GM21619 (cell line): ENCODE measurements at regions not wholly inside any gene's neighbourhood (a gene's known extent, or its start where the extent isn't known, plus 50 kb on each side); places are given as distances from the start of the nearest gene placed in this dataset.

ENCODE experiments used
- ATAC-seq: cut with Tn5 transposase; IDR thresholded peaks from one replicate; pipeline ENCODE4 v1.9.1; 2021; ENCODE audit not compliant: unreplicated experiment

GRCh38 chr10:28250782-28251181 is 52.1 kb downstream of the MPP7 start:
- ATAC-seq: no peak

GRCh38 chr10:28250358-28250757 is 52.5 kb downstream of the MPP7 start:
- no peak for ATAC-seq

DNA sequence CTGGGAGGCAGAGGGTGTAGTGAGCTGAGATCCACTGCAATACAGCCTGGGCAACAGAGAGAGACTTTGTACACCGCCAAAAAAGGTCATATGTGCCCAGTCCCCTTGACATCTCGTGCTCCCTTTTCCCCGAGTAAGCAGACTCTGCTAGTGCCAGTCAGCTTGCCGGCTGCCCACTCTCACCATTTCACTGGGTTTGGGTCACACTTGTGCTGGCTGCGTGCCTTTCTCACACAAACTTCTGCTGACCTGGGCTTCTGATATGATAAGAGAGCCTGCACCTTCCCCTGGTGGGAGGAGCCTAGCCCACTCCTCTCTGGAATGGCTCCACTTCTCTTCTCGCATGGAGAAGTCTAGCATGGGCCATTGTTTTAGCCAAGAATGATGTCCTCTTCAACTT is 53.4 kb downstream of the MPP7 start:
- ATAC-seq: no peak

GRCh38 chr10:28248092-28248491 is 54.8 kb downstream of the MPP7 start:
- ATAC-seq: no peak

DNA sequence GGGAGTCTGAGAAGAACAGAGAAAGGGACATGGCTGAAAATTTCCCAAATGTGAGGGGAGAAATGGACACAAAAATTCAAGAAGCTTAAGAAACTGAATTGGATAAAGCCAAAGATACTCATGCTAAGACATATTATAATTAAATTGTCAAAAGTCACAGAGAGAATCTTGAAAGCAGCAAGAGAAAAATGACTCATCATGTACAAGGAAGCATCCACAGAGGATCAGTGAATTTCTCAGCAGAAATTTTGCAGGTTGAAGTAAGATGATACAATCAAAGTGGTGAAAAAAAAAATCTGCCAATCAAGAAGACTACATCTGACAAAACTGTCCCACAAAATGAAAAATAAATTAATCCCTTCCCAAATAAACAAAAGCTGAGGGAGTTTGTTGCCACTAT is 56.8 kb downstream of the MPP7 start:
- ATAC-seq: no peak

DNA sequence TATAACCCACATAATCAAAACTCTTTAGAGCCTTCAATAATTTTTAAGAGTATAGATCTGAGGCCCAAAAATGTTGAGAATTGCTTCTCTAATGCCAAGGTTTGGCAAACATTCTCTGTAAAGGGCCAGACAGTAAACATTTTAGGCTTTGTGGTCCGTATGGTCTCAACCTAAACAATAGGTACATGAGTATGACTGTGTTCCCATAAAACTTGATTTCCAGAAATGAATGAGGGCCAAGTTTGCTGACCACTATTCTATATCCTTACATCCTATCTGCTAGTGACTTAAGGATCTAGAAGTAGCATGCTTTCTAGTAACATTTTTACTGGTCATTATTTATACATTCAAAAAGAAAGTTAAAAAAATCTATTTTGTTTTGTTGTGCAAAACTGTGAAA is 58.9 kb downstream of the MPP7 start:
- ATAC-seq: no peak

GRCh38 chr10:28242555-28243204 is 60.2 kb downstream of the MPP7 start:
- ATAC-seq: no peak

DNA sequence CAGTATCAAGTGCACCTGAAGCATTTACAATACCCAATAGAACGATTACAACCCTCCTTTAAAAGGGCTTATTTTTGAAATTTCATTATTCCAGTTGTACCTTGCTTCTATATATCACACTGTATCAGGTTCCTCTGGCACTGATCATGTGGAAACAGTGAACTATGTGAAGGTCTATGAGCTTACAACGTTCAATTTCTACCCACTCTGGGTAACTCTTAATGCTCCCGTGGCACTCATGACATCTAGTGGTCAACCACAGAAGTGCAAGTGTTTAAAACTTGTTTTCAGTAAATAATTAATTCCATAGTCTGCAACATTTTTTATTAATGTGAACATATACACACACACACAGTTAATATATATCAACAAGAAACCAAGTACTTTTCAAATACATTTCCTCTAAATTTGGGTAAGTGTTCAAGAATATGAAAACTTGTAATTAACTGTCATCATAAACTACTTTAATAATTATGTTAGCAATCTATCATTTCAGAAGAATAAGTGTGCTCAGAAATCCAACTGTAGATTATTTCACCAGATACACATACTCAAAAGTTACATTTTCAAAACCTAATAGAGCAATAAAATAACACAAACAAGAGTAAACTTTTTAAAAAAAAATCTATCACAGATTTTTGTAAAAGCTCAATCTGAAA is 61.0 kb downstream of the MPP7 start:
- ATAC-seq: peak; percentile 66

DNA sequence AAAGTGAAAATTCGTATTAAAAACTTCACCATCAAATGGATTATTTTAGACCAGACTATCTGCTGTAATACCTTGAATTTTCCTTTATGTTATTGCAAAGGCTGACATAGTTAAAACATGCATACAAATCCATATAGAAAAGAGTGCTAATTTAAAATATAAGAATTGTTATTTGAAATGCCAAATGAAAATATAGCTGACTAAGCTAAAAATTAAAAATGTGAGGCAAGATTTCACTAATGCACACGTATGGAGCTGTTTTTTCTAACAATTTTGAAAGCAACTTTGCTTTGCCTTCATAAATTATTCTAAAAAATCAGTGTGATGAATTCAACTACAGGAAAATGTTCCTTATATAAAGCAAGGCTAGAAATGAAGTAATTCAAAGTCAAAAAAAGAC is 62.5 kb downstream of the MPP7 start:
- ATAC-seq: no peak

GRCh38 chr10:28236591-28236990 is 66.3 kb downstream of the MPP7 start:
- no peak for ATAC-seq

- no peak for ATAC-seq
Measured at GRCh38 chr10:28220811-28221210, 82.1 kb downstream of the MPP7 start.

- no peak for ATAC-seq
Measured at GRCh38 chr10:28219251-28219650, 83.6 kb downstream of the MPP7 start.

DNA sequence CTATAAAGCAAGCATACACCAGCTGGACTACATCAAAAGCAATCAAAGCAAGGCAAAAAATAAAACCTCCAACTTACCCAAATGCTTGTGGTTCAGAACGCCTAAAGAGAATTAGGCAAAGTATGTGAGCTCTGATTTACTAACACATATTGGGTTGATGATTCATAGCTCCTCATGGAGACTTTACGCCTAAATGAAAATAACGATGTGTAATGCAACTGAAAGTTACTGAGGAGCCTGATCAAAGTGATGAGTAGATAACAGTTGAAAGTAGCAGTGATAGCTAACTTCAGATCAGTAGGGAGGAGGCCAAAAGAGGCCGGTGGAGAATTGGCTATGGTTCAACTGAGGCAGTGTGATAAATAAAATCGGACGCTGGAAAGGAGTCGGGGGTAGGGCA is 85.0 kb downstream of the MPP7 start:
- no peak for ATAC-seq

DNA sequence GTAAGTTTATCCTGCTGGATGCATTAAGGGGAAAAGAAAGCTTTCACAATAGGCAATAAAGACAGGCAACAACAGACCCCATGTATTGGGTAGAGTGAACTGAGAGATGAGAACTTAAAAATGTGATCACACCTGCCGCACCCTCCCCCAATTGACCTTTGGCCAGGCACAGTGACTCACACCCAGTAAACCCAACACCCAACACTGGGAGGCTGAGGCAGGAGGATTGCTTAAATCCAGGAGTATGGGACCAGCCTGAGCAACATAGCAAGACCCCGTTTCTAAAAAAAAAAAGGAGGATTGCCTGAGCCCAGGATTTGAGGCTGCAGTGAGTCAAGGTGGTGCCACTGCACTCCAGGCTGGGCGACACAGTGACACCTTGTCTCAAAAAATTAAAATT is 86.9 kb downstream of the MPP7 start:
- no peak for ATAC-seq

- ATAC-seq: no peak
Measured at GRCh38 chr10:28214219-28214618, 88.6 kb downstream of the MPP7 start.

DNA sequence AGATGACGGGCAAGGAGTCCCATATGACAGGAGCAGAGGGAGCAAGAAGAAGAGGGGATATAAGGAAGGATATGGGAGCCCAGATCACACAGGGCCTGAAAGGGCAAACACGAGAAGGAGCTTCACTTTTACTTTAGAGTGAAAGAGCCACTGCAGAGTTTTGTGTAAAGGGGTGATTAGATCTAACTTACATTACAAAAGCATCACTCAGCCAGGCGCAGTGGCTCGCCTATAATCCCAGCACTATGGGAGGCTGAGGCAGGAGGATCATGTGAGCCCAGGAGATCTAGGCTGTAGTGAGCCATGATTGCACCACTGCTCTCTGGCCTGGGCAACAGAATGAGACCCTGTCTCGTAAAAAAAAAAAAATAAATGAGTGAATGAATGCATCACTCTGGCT is 91.1 kb downstream of the MPP7 start:
- ATAC-seq: no peak

- ATAC-seq: no peak
Measured at GRCh38 chr10:28207799-28208198, 95.1 kb downstream of the MPP7 start.

- ATAC-seq: no peak
Measured at GRCh38 chr10:28202941-28203352, 99.9 kb downstream of the MPP7 start.

DNA sequence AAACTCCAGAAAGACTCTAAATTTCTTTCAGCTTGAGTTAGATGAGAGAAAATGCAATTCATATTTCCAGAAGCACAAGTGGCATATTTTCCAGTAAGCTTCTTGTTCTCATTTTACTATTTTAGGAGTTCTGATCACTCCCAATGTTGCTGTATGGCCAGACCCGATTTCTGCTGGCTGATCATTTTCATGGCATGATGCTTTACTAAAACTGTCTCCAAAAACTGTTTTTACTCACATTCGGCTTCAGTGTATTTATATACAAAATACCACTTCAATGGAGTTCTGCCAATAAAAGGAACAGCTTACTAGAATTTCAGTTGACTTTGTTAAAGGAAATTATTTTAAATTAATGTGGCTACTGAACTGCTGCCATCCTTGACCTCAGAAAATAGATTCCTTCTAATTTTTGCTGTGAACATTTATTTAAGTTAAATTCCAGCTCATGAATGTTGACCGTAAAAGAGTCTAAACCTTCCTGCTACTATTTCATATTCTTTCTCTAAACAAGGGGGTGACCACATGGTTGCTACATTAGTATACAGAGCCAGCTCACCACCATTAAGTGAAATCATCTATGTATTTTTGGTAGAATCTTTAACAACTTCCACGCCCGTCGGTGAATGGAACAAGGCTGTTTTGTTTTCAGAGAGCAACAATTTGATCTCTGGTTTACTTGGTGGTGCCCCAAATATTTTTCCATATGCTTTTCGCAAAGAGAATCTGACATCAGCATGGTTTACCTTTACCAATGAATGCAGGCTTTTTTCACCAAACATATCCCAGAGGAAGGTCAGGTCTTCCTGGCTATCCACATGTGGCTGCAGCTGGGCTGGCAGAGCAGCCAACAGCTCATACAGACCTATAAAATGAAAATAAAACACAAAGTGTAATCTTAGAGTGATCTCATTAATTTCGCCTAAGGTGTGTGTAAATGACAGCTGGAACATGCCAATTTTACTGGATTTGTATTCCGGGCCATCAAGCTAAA is 101.2 kb downstream of the MPP7 start:
- no peak for ATAC-seq

DNA sequence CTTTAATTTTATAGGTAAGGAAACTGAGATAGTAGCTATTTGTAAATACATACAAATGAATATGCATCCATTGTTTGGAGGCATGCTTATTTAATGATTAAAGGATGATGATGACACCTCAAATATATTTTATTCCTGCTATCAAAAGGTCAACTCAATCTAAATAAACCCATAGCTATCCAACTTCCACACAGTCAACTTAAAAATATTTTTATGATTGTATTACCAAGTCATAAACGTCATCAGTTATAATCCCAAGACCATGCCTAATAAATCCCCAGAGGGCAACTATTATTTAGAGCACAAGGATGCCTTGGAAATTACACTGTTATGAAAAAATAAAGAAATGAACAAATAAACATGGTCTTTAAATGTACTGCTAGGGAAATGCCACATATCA is 102.1 kb downstream of the MPP7 start:
- no peak for ATAC-seq

- ATAC-seq: no peak
Measured at GRCh38 chr10:28199941-28200340, 102.9 kb downstream of the MPP7 start.

- ATAC-seq: no peak
Measured at GRCh38 chr10:28190196-28190595, 112.7 kb downstream of the MPP7 start.
